ENCODE measurements at regions not wholly inside any gene's neighbourhood (a gene's known extent, or its start where the extent isn't known, plus 50 kb on each side); places are given as distances from the start of the nearest gene placed in this dataset.
A peak's percentile ranks its signal among the peaks of the same experiment; 100 is the strongest.

- TF ChIP-seq CTCF (IDR thresholded peaks at IDR 0.05) (peak in 1 of 7 experiments; percentile 4), POLR2A (IDR thresholded peaks at IDR 0.05) (peak in 1 of 3 donors; percentile 23)
Observed at GRCh38 chr7:65239707-65240352, 133.8 kb upstream of the ZNF92 start.

Measured in body of pancreas (tissue), 4 donors.